Activated naive CD8-positive, alpha-beta T cell treated with anti-CD3 and anti-CD28 coated beads, Interleukin-2, amount 50 U/mL, for 24 hours (primary cell): ENCODE measurements at regions not wholly inside any gene's neighbourhood (a gene's known extent, or its start where the extent isn't known, plus 50 kb on each side); places are given as distances from the start of the nearest gene placed in this dataset.

Experiments used
- ATAC-seq: fragments of 150-1000 bp; cut with Tn5 transposase; one replicate; pipeline ENCODE4 v1.10.0; 2021
- DNase-seq: peaks from one replicate; pipeline ENCODE4 v3.0.0; 2021
- H3K27ac Mint-ChIP-seq: one replicate; pipeline ENCODE4 v1.8.0; 2021; ENCODE audit warnings: mild to moderate bottlenecking, mixed read lengths
- H3K27me3 Mint-ChIP-seq: one replicate; pipeline ENCODE4 v1.8.0; 2021; ENCODE audit warnings: mixed read lengths
- H3K36me3 Mint-ChIP-seq: one replicate; pipeline ENCODE4 v1.8.0; 2021; ENCODE audit warnings: low read depth, mixed read lengths
- H3K4me1 Mint-ChIP-seq: one replicate; pipeline ENCODE4 v1.8.0; 2021; ENCODE audit warnings: mixed read lengths
- H3K4me3 Mint-ChIP-seq: one replicate; pipeline ENCODE4 v1.8.0; 2021; ENCODE audit warnings: mild to moderate bottlenecking, moderate library complexity, mixed read lengths
- H3K9me3 Mint-ChIP-seq: one replicate; pipeline ENCODE4 v1.8.0; 2021; ENCODE audit warnings: mixed read lengths

DNA sequence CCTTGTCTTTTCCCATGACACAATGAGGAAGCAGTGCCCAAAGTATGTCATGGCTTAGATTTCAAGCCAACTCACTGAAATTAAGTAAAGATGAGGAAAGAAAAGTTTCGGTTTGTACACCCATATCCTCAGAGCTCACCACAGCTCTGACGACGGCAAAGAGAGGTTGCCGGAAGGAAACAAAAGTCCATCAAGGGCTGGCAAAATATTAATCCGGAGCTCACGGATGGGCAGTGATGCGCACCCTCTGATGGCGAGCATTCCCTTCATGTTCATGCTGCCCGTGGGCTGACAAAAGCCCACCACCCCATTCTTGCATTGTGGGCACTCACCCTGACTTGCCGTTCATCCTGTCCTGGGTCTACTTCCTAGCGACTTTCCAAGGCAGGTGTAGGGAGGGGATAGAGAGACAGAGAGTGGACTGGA lies 103.1 kb downstream of the SOX9 start:
- Mint-ChIP-seq H3K36me3 (no peaks in the 10 kb centered on the region), H3K27ac (no peak overlapping the region), H3K9me3 (peaks cover 12% of the 10 kb centered on the region), H3K4me3 (no peak overlapping the region), H3K4me1 (no peaks in the 10 kb centered on the region), H3K27me3 (peaks cover 28% of the 10 kb centered on the region)
- DNase-seq (no peak), ATAC-seq (no peak)

DNA sequence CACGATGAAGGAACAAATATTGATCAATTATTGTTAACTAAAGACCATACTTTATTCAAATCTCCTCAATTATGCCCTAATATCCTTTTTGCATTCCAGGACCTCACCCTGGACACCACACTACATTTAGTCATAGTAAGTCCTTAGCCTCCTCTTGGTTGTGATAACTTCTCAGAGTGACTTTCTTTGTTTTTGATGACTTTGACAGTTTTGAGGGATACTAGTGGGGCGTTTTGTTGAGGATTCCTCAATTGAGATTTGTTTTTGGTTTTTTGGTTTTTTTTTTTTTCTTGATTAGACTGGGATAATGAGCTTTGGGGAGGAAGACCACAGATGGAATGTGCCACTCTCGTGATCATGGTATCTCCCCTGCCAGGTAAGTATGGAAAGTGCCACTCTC lies 105.5 kb downstream of the SOX9 start:
- Mint-ChIP-seq H3K36me3 (no peaks in the 10 kb centered on the region), H3K4me1 (no peaks in the 10 kb centered on the region), H3K9me3 (peaks cover 14% of the 10 kb centered on the region), H3K27me3 (peaks cover 6% of the 10 kb centered on the region), H3K4me3 (no peak overlapping the region), H3K27ac (no peak overlapping the region)
- no peak for DNase-seq
- no peak for ATAC-seq

DNA sequence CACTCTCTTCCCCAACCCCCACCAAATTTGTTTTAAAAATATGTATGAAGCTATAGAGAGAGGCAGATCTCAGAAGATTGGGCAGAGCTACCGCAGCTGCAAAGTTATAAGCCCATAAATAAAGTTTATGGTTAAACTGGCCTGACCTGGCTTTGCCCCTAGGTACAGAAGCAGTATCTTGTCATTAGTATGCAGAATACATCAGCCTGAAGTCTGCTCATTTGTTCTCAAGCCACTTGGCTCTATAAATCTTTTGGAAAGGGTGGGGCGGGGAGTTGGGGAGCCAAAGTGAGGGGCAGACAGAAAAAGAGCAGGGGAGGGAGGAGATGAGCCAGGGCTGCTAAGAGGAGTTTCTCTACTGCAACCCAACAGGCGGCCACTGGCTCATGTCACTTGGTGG lies 113.2 kb downstream of the SOX9 start:
- peaks cover 9% of the 10 kb centered on the region for H3K27me3 Mint-ChIP-seq
- H3K27ac Mint-ChIP-seq = no peak overlapping the region
- no peak for DNase-seq
- no peaks in the 10 kb centered on the region for H3K36me3 Mint-ChIP-seq
- no peaks in the 10 kb centered on the region for H3K4me1 Mint-ChIP-seq
- H3K4me3 Mint-ChIP-seq = no peak overlapping the region
- H3K9me3 Mint-ChIP-seq = peaks cover 2% of the 10 kb centered on the region
- ATAC-seq = no peak

DNA sequence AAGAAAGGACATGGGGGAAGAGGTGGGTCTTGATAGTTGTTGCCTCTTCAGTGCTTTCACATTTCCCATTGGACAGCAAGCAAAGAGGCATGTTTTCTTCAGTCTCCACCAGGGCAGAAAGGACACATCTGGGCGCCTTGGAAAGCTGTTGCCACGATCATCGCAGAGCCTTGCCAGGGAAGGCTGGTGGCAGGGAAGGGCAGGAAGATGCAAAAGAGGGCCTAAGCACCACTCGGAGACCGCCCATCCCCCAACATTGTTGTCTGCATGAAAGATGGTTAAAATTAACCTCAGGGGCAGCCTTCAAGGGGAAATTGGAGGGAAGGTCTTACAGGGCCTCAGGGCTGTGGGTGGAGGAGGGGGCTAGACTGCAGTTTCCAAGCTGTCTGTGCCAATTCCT lies 114.2 kb downstream of the SOX9 start:
- H3K27me3 Mint-ChIP-seq = peaks cover 9% of the 10 kb centered on the region
- peaks cover 3% of the 10 kb centered on the region for H3K9me3 Mint-ChIP-seq
- no peak overlapping the region for H3K4me3 Mint-ChIP-seq
- ATAC-seq (no peak), DNase-seq (no peak)
- H3K4me1 Mint-ChIP-seq = no peaks in the 10 kb centered on the region
- H3K27ac Mint-ChIP-seq = no peak overlapping the region
- no peaks in the 10 kb centered on the region for H3K36me3 Mint-ChIP-seq

DNA sequence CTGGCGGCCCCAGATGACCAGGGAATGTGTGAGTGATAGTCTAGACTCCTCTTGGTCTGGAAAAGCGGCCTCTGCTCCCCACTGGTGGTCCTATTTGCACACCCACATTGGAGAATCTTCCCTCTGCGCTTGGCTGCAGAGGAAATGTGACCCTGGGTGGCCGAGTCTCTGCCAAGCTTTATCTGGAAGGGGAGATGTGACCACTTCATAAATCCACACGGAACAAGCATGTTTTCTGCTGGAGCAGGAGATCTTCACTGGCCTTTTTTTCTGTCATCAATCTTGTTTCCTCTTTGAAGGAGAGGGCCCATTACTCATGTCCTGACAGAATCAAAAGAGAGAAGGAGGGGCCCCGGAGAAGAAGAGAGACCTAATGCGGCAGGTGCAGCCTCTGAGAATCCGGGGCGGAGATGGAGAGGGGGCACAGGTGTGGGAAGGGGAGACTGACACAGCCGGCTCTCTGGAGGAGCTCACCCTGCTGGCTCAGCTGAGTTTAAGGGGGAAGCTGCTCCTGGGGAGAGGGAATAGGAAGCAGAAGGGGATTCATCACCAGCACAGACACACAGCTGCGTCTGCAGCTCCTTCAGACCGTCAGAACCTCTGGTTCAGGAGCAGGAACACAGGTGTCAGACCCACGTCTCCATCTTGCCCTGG lies 116.3 kb downstream of the SOX9 start:
- no peak overlapping the region for H3K27ac Mint-ChIP-seq
- H3K36me3 Mint-ChIP-seq = no peaks in the 10 kb centered on the region

DNA sequence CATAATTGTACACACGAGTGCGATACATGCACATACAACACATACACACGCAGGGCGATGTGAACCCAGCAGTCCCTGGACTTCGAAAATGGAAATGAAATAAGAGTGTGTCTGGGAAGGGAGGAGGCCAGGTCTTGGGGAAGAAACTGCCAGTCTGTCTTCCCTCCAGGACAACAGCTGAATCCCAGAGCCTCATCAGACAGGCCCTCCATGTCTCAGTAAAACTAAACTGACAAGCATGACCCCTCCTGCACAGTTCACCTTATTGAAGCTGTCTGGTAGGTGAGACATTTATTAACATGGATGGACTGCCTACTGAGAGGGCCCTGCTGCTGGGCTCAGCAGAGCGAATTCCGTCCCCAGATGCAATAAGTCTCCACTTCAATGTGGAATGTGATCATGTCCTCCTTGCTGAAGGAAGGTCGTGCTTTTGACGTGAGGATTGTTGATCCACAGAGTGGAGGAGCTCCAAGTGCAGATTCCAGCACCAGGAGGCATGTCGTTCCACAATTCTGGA lies 117.4 kb downstream of the SOX9 start:
- Mint-ChIP-seq H3K36me3 (no peaks in the 10 kb centered on the region), H3K4me1 (no peaks in the 10 kb centered on the region), H3K4me3 (no peak overlapping the region), H3K9me3 (peaks cover 11% of the 10 kb centered on the region), H3K27ac (no peak overlapping the region), H3K27me3 (peaks cover 9% of the 10 kb centered on the region)
- no peak for ATAC-seq
- no peak for DNase-seq

More for the DNA sequence above, 116.3 kb downstream of the SOX9 start:
- DNase-seq = no peak
- Mint-ChIP-seq H3K9me3 (peaks cover 6% of the 10 kb centered on the region), H3K4me3 (no peak overlapping the region), H3K27me3 (peaks cover 9% of the 10 kb centered on the region), H3K4me1 (no peaks in the 10 kb centered on the region)
- no peak for ATAC-seq

DNA sequence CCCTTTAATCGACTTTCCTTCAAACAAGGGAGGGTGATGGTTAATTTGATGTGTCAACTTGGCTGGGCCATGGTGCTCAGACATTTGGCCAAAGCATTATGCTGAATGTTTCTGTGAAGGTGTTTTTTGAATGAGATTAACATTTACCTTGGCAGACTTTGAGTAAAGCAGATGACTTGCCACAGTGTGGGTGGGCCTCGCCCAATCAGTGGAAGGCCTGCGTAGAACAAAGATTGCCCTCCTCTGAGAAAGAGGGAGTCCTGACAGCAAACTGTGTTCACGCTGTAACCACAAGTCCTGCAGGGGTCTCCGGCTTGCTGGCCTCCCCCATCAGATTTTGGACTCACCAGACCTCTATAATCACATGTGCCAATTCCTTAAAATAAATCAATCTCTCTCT lies 118.7 kb downstream of the SOX9 start:
- Mint-ChIP-seq H3K4me3 (no peak overlapping the region), H3K4me1 (no peaks in the 10 kb centered on the region), H3K36me3 (no peaks in the 10 kb centered on the region), H3K9me3 (peaks cover 20% of the 10 kb centered on the region), H3K27me3 (peaks cover 7% of the 10 kb centered on the region), H3K27ac (no peak overlapping the region)
- DNase-seq (no peak), ATAC-seq (no peak)

DNA sequence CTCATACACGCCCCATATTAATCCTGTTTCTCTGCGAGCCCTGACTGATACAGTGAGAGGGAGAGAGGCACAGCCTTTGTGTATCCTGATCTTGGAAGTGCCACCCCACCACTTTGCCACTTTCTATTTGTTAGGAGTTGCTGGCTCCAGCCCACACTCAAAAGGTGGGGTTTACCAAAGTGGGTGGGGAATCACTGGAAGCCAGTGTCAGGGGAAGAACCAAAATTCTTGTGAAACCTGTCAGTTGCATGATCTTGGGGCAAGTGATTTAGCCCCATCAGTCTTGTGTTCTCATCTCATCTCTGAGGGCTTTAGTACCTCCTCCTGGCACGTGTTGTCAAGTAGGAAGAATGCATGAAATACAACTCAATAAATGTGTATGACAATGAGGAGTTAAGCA lies 119.5 kb downstream of the SOX9 start:
- Mint-ChIP-seq H3K4me3 (no peak overlapping the region), H3K27ac (no peak overlapping the region), H3K36me3 (no peaks in the 10 kb centered on the region), H3K27me3 (peaks cover 2% of the 10 kb centered on the region), H3K4me1 (no peaks in the 10 kb centered on the region), H3K9me3 (peaks cover 20% of the 10 kb centered on the region)
- no peak for ATAC-seq
- no peak for DNase-seq

DNA sequence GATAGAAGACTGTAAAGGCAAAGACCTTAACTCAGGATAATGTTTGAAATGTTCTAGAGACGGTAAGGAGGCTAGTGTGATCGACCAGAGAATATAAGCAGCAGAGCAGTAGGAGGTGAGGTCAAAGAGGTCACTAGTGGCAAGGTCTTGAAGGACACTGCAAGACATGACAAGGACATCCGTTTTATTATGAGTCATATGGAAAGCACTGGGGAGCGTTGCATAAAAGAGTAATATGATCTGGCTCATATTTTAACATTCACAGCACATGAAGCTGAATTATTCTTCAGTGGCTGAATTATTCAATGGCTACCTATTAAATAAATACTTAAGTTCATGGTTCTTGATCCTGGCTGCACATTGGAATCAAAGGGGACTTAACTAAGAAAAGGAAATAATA lies 123.7 kb downstream of the SOX9 start:
- H3K36me3 Mint-ChIP-seq = no peaks in the 10 kb centered on the region
- ATAC-seq = no peak
- H3K4me3 Mint-ChIP-seq = no peak overlapping the region
- no peak overlapping the region for H3K27ac Mint-ChIP-seq
- no peak for DNase-seq
- peaks cover 20% of the 10 kb centered on the region for H3K9me3 Mint-ChIP-seq
- H3K4me1 Mint-ChIP-seq = no peaks in the 10 kb centered on the region
- H3K27me3 Mint-ChIP-seq = no peaks in the 10 kb centered on the region

DNA sequence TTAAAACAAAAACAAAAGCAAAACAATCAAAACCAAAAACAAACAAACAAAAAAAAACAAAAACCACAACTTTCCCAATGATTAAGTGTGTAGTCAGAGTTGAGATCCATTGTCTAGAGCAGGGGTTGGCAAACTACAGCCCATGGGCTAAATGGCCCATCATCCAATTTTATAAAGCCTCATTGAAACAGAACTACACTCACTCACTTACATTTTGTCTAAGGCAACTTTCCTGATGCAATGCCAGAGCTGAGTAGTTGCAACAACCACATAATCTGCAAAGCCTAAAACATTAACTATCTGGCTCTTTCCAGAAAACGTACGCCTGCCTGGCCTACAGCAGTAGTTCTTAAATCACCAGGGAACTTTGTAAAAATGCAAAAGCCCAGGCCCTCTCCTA lies 124.1 kb downstream of the SOX9 start:
- peaks cover 18% of the 10 kb centered on the region for H3K9me3 Mint-ChIP-seq
- H3K4me1 Mint-ChIP-seq = no peaks in the 10 kb centered on the region
- no peaks in the 10 kb centered on the region for H3K27me3 Mint-ChIP-seq
- no peak overlapping the region for H3K27ac Mint-ChIP-seq
- no peak overlapping the region for H3K4me3 Mint-ChIP-seq
- DNase-seq = no peak
- no peaks in the 10 kb centered on the region for H3K36me3 Mint-ChIP-seq
- no peak for ATAC-seq

DNA sequence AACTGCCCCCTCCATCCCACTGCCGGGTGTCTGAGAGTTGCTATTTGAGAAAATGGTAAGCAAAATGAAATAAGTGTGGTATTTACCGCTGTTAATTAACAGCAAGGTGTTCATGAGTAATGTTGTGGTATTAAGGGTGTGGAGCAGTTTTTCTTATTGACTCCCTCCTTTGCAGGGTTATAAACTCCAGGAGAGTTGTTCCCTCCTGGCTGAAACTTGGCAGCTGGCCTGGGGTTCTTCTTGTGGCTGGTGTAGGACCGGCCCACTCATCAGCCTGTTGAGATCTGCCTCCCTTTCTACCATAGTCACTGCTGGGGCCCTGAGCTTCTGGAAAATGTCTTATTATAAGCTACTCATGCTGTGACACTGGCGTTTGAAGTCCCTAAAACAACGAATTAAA lies 128.6 kb downstream of the SOX9 start:
- no peaks in the 10 kb centered on the region for H3K4me1 Mint-ChIP-seq
- no peak overlapping the region for H3K27ac Mint-ChIP-seq
- peaks cover 2% of the 10 kb centered on the region for H3K9me3 Mint-ChIP-seq
- no peaks in the 10 kb centered on the region for H3K27me3 Mint-ChIP-seq
- DNase-seq (no peak), ATAC-seq (no peak)
- no peaks in the 10 kb centered on the region for H3K36me3 Mint-ChIP-seq
- H3K4me3 Mint-ChIP-seq = no peak overlapping the region

DNA sequence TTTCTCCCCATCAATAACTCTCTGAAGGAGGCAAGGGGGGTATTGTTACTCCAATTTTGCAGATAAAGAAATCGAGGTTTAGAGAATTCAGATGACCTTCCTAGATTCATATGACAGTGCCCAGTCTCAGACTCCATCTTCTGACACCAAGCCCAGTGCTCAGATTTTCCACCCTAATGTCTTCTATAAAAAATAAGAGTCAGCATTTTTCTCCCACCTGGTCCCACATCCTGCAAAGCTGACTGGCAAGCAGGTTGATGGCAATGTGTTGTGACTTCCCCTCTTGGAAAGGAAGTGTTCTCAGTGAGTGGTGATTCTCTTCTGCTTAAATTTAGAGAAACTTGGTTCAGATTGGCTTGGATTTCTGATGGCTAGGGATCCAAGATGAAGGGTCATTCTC lies 129.4 kb downstream of the SOX9 start:
- no peak overlapping the region for H3K27ac Mint-ChIP-seq
- no peaks in the 10 kb centered on the region for H3K36me3 Mint-ChIP-seq
- no peaks in the 10 kb centered on the region for H3K27me3 Mint-ChIP-seq
- H3K4me1 Mint-ChIP-seq = no peaks in the 10 kb centered on the region
- H3K4me3 Mint-ChIP-seq = no peak overlapping the region
- no peak for ATAC-seq
- DNase-seq = no peak
- H3K9me3 Mint-ChIP-seq = no peaks in the 10 kb centered on the region

DNA sequence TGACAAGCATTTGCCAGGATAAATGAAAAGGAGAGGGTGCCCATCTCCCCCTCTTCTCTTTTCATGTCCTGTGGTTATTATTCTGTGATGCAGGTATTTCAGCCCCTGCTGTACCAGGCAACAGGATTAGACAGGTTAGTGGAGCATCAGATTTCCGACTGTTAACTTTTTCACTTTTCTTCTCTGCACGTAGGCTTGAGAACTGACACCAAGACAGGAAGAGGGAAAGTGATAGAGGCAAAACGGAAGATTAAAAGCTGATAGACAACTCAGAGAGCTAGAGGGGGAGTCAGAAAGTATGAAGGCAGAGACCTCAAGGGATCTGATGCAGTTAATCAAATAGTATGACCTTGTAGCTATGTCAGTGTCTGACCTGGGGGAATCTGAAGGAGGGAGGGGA lies 132.8 kb downstream of the SOX9 start:
- no peak for ATAC-seq
- no peaks in the 10 kb centered on the region for H3K9me3 Mint-ChIP-seq
- no peaks in the 10 kb centered on the region for H3K4me1 Mint-ChIP-seq
- no peak overlapping the region for H3K27ac Mint-ChIP-seq
- no peaks in the 10 kb centered on the region for H3K27me3 Mint-ChIP-seq
- no peak for DNase-seq
- no peaks in the 10 kb centered on the region for H3K36me3 Mint-ChIP-seq
- H3K4me3 Mint-ChIP-seq = no peak overlapping the region

DNA sequence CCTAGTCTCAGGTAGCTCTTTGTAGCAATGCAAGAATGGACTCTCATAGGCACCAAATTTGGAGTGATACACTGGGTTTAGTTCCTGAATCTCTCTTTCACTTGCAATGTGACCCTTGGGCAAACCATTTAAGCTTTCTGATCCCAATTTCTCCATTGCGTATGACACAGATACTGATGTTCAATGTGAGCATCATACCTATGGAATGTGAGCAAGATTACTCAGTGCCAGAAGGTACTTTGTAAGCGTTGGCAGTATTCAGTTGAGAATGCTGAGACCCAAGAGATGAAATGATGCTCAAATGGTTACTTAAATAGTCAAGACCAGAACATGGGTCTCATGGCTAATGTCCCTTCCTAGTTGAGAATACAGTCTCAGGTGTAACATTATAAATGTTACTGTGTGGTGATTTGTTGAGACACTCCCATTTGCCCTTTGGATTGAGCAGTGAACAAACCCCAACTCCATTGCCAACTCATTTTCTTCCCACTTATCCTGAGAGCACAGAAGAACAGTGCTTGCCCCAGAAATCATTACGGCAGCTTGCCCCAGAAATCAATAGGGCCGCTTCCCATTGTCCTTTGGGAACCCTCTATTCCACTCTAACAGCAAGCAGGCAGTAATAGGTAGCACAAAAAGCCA lies 134.1 kb downstream of the SOX9 start:
- H3K36me3 Mint-ChIP-seq = no peaks in the 10 kb centered on the region
- H3K4me3 Mint-ChIP-seq = no peak overlapping the region
- ATAC-seq (no peak), DNase-seq (no peak)
- H3K27me3 Mint-ChIP-seq = no peaks in the 10 kb centered on the region
- H3K4me1 Mint-ChIP-seq = no peaks in the 10 kb centered on the region
- H3K9me3 Mint-ChIP-seq = no peaks in the 10 kb centered on the region
- H3K27ac Mint-ChIP-seq = no peak overlapping the region

DNA sequence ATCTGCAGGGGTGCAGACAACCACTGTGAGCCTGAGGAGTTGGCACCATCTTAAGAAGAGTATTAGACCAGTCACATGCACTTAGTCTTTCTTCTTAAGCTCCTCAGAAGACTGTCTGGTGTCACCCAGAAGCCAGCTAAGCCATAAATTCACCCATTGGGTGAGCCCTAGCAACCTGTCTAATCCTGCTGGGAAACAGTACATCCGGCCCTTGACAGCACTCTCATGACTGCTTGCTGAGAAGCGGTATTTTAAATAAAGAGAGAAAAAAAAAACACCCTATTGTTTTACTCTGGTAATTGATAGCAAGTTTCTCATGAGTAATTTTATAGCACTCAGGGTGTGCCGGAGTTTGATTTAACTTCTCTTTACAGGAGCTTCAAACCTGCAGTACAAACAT lies 134.7 kb downstream of the SOX9 start:
- ATAC-seq = no peak
- Mint-ChIP-seq H3K27ac (no peak overlapping the region), H3K4me1 (no peaks in the 10 kb centered on the region), H3K4me3 (no peak overlapping the region), H3K27me3 (no peaks in the 10 kb centered on the region), H3K36me3 (no peaks in the 10 kb centered on the region), H3K9me3 (no peaks in the 10 kb centered on the region)
- DNase-seq = no peak
